ENCODE measurements at regions not wholly inside any gene's neighbourhood (a gene's known extent, or its start where the extent isn't known, plus 50 kb on each side); places are given as distances from the start of the nearest gene placed in this dataset.

- no peak for DNase-seq (ENCODE audit: low read depth in 1 of 2, low spot score in 1 of 2)
- no peak for TF ChIP-seq CTCF (IDR thresholded peaks at IDR 0.05; ENCODE audit: low read depth, low read length)
- Histone ChIP-seq H3K27me3 (no peaks in the 10 kb centered on the region), H3K36me3 (no peaks in the 10 kb centered on the region), H3K9me3 (ENCODE audit: low read depth) (no peaks in the 10 kb centered on the region), H3K4me1 (ENCODE audit: low read depth) (no peaks in the 10 kb centered on the region), H3K4me3 (no peak overlapping the region), H3K27ac (no peak overlapping the region)
Measured at GRCh38 chr3:76728426-76728825, 311.5 kb upstream of the ROBO2 start.

DNA sequence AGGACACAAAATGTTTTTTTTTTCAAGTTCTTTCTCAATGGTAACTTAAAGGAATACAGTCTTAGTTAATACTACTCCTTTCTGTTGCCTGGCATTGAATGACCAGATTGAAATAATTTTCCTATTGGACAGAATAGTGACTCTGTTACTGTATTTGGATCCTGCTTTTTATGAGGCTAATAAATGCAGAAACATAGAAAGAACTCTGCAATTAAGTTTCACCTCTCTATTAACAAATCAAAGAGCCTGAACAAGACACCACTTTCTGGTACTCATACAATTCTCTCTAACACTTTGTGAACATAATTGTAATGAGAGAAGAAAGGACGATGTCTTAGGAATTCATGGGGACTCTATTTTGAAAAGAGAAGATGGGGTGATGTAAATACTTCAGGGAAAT lies 308.4 kb upstream of the ROBO2 start:
- Histone ChIP-seq H3K9me3 (ENCODE audit: low read depth) (no peaks in the 10 kb centered on the region), H3K4me1 (ENCODE audit: low read depth) (no peaks in the 10 kb centered on the region), H3K27me3 (no peaks in the 10 kb centered on the region), H3K4me3 (no peak overlapping the region), H3K27ac (no peak overlapping the region), H3K36me3 (no peaks in the 10 kb centered on the region)
- no peak for TF ChIP-seq CTCF (IDR thresholded peaks at IDR 0.05; ENCODE audit: low read depth, low read length)
- DNase-seq (ENCODE audit: low read depth in 1 of 2, low spot score in 1 of 2) = no peak

- no peaks in the 10 kb centered on the region for H3K9me3 ChIP-seq (ENCODE audit: low read depth)
- H3K4me1 ChIP-seq (ENCODE audit: low read depth) = no peaks in the 10 kb centered on the region
- H3K4me3 ChIP-seq = no peak overlapping the region
- H3K27ac ChIP-seq = no peak overlapping the region
- H3K36me3 ChIP-seq = no peaks in the 10 kb centered on the region
- TF ChIP-seq CTCF (IDR thresholded peaks at IDR 0.05; ENCODE audit: low read depth, low read length) = no peak
- no peaks in the 10 kb centered on the region for H3K27me3 ChIP-seq
- DNase-seq (ENCODE audit: low read depth in 1 of 2, low spot score in 1 of 2) = no peak
Measured at GRCh38 chr3:76733073-76733759, 306.7 kb upstream of the ROBO2 start.

DNA sequence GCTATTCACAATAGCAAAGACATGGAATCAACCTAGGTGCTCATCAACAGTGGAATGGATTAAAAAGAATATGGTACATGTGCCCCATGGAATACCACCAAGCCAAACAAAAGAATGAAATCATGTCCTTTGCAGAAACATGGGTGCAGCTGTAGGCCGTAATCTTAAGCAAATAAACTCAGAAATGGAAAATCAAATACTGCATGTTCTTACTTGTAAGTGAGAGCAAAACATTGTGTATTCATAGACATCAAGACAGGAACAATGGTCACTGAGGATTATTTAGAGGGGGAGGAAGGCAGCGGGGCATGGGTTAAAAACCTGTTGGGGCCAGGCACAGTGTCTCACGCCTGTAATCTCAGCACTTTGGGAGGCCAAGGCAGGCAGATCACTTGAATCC lies 304.7 kb upstream of the ROBO2 start:
- TF ChIP-seq CTCF (IDR thresholded peaks at IDR 0.05; ENCODE audit: low read depth, low read length) = no peak
- Histone ChIP-seq H3K27me3 (no peaks in the 10 kb centered on the region), H3K4me3 (no peak overlapping the region), H3K36me3 (no peaks in the 10 kb centered on the region), H3K9me3 (ENCODE audit: low read depth) (no peaks in the 10 kb centered on the region), H3K4me1 (ENCODE audit: low read depth) (no peaks in the 10 kb centered on the region), H3K27ac (no peak overlapping the region)
- DNase-seq (ENCODE audit: low read depth in 1 of 2, low spot score in 1 of 2) = no peak

GRCh38 chr3:76753599-76753998 lies 286.3 kb upstream of the ROBO2 start:
- Histone ChIP-seq H3K4me3 (no peak overlapping the region), H3K9me3 (ENCODE audit: low read depth) (no peaks in the 10 kb centered on the region), H3K27me3 (no peaks in the 10 kb centered on the region), H3K27ac (no peak overlapping the region), H3K36me3 (no peaks in the 10 kb centered on the region), H3K4me1 (ENCODE audit: low read depth) (no peaks in the 10 kb centered on the region)
- no peak for TF ChIP-seq CTCF (IDR thresholded peaks at IDR 0.05; ENCODE audit: low read depth, low read length)
- DNase-seq (ENCODE audit: low read depth in 1 of 2, low spot score in 1 of 2) = peak in 1 of 2 donors; percentile 16

All from cardiac muscle cell (in vitro differentiated cells and primary cell).